ENCODE measurements at regions not wholly inside any gene's neighbourhood (a gene's known extent, or its start where the extent isn't known, plus 50 kb on each side); places are given as distances from the start of the nearest gene placed in this dataset.

- TF ChIP-seq ISL1 (CRISPR knock-in tag; IDR thresholded peaks at IDR 0.05), result no peak
- no peak for TF ChIP-seq OSR1 (CRISPR knock-in tag; IDR thresholded peaks at IDR 0.05)
- no peak for TF ChIP-seq TCF4 (CRISPR knock-in tag; IDR thresholded peaks at IDR 0.05; ENCODE audit: borderline replicate concordance)
- ATAC-seq, result peak; percentile 24; the same call in 2 of the 3 replicates
Observed at GRCh38 chr5:104734046-104734445, 1171.5 kb upstream of the NUDT12 start.

- TF ChIP-seq TSHZ2 (CRISPR knock-in tag; IDR thresholded peaks at IDR 0.05) (no peak), ZC3H10 (CRISPR knock-in tag; IDR thresholded peaks at IDR 0.05) (peak; percentile 97), TOX (CRISPR knock-in tag; IDR thresholded peaks at IDR 0.05; ENCODE audit: borderline replicate concordance) (peak; percentile 94), POU6F1 (CRISPR knock-in tag; IDR thresholded peaks at IDR 0.05; ENCODE audit: borderline replicate concordance, low read depth) (peak; percentile 67; the same call in 1 of the 2 replicates), RARB (CRISPR knock-in tag; IDR thresholded peaks at IDR 0.05) (peak; percentile 95), ZNF70 (CRISPR knock-in tag; IDR thresholded peaks at IDR 0.05) (no peak), ESRRG (CRISPR knock-in tag; IDR thresholded peaks at IDR 0.05) (no peak), PATZ1 (CRISPR knock-in tag; IDR thresholded peaks at IDR 0.05; ENCODE audit: borderline replicate concordance) (peak; percentile 84; the same call in 1 of the 2 replicates), ISL1 (CRISPR knock-in tag; IDR thresholded peaks at IDR 0.05) (peak; percentile 83; the same call in 1 of the 2 replicates), GLIS3 (CRISPR knock-in tag; IDR thresholded peaks at IDR 0.05) (no peak), ZFP3 (CRISPR knock-in tag; IDR thresholded peaks at IDR 0.05) (no peak)
- ATAC-seq, result peak; percentile 91
Observed at GRCh38 chr5:104733063-104733669, 1170.6 kb upstream of the NUDT12 start.

- ATAC-seq, result no peak
- TF ChIP-seq ISL1 (CRISPR knock-in tag; IDR thresholded peaks at IDR 0.05) (no peak), ZNF70 (CRISPR knock-in tag; IDR thresholded peaks at IDR 0.05) (no peak), SNAI2 (CRISPR knock-in tag; IDR thresholded peaks at IDR 0.05) (no peak), TCF4 (CRISPR knock-in tag; IDR thresholded peaks at IDR 0.05; ENCODE audit: borderline replicate concordance) (no peak), ZC3H10 (CRISPR knock-in tag; IDR thresholded peaks at IDR 0.05) (no peak), GLIS3 (CRISPR knock-in tag; IDR thresholded peaks at IDR 0.05) (no peak)
Observed at GRCh38 chr5:104731331-104731730, 1168.7 kb upstream of the NUDT12 start.

- no peak for ATAC-seq
- no peak for TF ChIP-seq OSR1 (CRISPR knock-in tag; IDR thresholded peaks at IDR 0.05)
- no peak for TF ChIP-seq ZC3H10 (CRISPR knock-in tag; IDR thresholded peaks at IDR 0.05)
- no peak for TF ChIP-seq ZFP3 (CRISPR knock-in tag; IDR thresholded peaks at IDR 0.05)
- TF ChIP-seq ESRRG (CRISPR knock-in tag; IDR thresholded peaks at IDR 0.05), result no peak
- TF ChIP-seq ZNF565 (CRISPR knock-in tag; conservative IDR thresholded peaks at IDR 0.05; ENCODE audit: low read depth), result no peak
- TF ChIP-seq RARB (CRISPR knock-in tag; IDR thresholded peaks at IDR 0.05), result no peak
- TF ChIP-seq CSDC2 (CRISPR knock-in tag; IDR thresholded peaks at IDR 0.05), result no peak
- no peak for TF ChIP-seq ZFP30 (CRISPR knock-in tag; IDR thresholded peaks at IDR 0.05)
- no peak for TF ChIP-seq PATZ1 (CRISPR knock-in tag; IDR thresholded peaks at IDR 0.05; ENCODE audit: borderline replicate concordance)
- TF ChIP-seq TSHZ2 (CRISPR knock-in tag; IDR thresholded peaks at IDR 0.05), result no peak
- no peak for TF ChIP-seq CREB5 (CRISPR knock-in tag; IDR thresholded peaks at IDR 0.05; ENCODE audit: low read depth)
- no peak for TF ChIP-seq ARNTL (CRISPR knock-in tag; IDR thresholded peaks at IDR 0.05; ENCODE audit: borderline replicate concordance, low read depth)
- TF ChIP-seq SNAI2 (CRISPR knock-in tag; IDR thresholded peaks at IDR 0.05), result no peak
- no peak for TF ChIP-seq TOX (CRISPR knock-in tag; IDR thresholded peaks at IDR 0.05; ENCODE audit: borderline replicate concordance)
- TF ChIP-seq ZNF8 (CRISPR knock-in tag; IDR thresholded peaks at IDR 0.05), result no peak
- no peak for TF ChIP-seq POU6F1 (CRISPR knock-in tag; IDR thresholded peaks at IDR 0.05; ENCODE audit: borderline replicate concordance, low read depth)
Observed at GRCh38 chr5:104708027-104708426, 1145.4 kb upstream of the NUDT12 start.
